ENCODE measurements at regions not wholly inside any gene's neighbourhood (a gene's known extent, or its start where the extent isn't known, plus 50 kb on each side); places are given as distances from the start of the nearest gene placed in this dataset.

- TF ChIP-seq EZH2 (IDR thresholded peaks at IDR 0.05; ENCODE audit: insufficient read depth, poor library complexity, severe bottlenecking) (no peak), EZH2phosphoT487 (IDR thresholded peaks at IDR 0.05; ENCODE audit: insufficient read depth, low read depth) (no peak)
Observed at GRCh38 chr18:78601349-78601748, 378.3 kb upstream of the SALL3 start.
